ENCODE measurements at regions not wholly inside any gene's neighbourhood (a gene's known extent, or its start where the extent isn't known, plus 50 kb on each side); places are given as distances from the start of the nearest gene placed in this dataset.

DNA sequence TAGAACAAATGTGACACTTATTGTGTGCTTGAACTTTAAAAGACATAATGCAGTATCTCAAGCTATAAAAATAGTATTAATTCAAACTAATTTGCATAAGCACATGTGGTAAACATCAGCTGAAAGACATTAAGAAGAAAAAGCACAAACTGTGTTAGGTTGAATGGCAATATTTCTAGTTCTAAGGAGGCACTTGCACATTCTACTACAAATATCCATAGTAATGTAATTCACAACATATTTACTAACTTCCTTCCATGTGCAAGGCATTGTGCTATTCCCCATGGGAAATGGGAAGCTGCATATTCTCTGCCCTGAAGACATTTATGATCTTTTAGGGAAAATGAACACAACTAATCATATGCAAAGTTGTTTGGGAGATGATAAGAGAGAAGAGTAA, 80.2 kb upstream of the SLC13A1 start:
- Mint-ChIP-seq H3K36me3 (ENCODE audit: insufficient read depth) (no peaks in the 10 kb centered on the region), H3K27me3 (no peaks in the 10 kb centered on the region), H3K9me3 (ENCODE audit: low read depth) (no peaks in the 10 kb centered on the region), H3K27ac (no peak overlapping the region), H3K4me3 (ENCODE audit: low read depth) (no peak overlapping the region), H3K4me1 (ENCODE audit: low read depth) (no peaks in the 10 kb centered on the region)
- no peak for DNase-seq (ENCODE audit: low spot score, unreplicated experiment)
- TF ChIP-seq, protein P1, sequence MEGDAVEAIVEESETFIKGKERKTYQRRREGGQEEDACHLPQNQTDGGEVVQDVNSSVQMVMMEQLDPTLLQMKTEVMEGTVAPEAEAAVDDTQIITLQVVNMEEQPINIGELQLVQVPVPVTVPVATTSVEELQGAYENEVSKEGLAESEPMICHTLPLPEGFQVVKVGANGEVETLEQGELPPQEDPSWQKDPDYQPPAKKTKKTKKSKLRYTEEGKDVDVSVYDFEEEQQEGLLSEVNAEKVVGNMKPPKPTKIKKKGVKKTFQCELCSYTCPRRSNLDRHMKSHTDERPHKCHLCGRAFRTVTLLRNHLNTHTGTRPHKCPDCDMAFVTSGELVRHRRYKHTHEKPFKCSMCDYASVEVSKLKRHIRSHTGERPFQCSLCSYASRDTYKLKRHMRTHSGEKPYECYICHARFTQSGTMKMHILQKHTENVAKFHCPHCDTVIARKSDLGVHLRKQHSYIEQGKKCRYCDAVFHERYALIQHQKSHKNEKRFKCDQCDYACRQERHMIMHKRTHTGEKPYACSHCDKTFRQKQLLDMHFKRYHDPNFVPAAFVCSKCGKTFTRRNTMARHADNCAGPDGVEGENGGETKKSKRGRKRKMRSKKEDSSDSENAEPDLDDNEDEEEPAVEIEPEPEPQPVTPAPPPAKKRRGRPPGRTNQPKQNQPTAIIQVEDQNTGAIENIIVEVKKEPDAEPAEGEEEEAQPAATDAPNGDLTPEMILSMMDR (IDR thresholded peaks at IDR 0.05; ENCODE audit: unreplicated experiment): no peak

DNA sequence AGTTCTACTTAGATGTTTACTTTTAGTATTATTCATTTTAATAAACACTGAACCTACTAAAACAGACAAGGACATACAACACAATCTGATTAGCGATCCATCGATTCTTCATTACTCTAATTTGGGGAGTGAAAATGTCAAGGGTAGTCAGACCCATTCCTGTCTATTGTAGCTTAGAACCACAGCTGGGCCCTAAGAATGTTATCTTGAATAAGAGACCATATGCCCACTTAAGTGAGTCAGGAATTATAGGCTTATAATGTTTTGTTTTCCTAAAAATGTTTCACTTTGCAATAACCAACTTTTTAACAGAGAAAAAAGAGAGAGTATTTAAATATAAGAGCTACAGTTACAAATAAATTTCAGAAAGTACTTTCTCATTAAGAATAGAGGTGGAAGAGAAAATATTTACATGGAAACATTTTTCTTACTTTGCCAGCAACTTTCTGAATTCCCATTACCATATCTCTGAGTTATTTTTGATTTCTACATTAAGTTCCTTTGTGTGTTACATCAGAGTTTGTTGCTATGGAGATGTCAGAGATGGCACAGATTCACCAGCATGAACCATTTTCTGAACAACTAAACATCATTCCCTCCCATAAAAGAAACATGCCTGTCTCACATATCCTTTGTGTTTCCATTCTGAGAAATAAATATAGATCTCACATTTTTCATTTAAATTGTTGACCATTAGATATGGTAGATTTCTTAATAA, 75.4 kb upstream of the SLC13A1 start:
- TF ChIP-seq, protein P1 (IDR thresholded peaks at IDR 0.05; ENCODE audit: unreplicated experiment): no peak
- Mint-ChIP-seq H3K36me3 (ENCODE audit: insufficient read depth) (no peaks in the 10 kb centered on the region), H3K4me1 (ENCODE audit: low read depth) (no peaks in the 10 kb centered on the region), H3K27me3 (no peaks in the 10 kb centered on the region), H3K27ac (no peak overlapping the region), H3K9me3 (ENCODE audit: low read depth) (no peaks in the 10 kb centered on the region), H3K4me3 (ENCODE audit: low read depth) (no peak overlapping the region)
- no peak for DNase-seq (ENCODE audit: low spot score, unreplicated experiment)

DNA sequence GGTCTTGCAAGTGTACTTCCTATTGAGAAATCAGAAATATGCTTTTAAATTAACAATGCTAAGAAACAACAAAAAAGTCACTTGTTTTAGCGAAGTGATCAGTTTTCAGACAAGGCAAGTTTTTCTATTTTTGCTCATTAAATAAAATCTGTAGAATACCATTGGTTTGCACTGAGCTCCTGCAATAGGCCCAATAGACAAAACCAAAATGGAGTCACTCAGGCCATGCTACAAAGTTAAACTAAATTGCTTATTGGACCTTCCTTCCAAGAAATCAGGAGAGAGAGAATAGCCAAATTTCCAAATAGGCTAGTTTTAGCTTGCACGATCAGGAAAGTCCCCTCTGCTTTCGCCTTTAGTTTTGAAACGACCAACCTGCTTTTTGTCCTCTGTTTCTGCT, 73.4 kb upstream of the SLC13A1 start:
- H3K27ac Mint-ChIP-seq: no peak overlapping the region
- no peaks in the 10 kb centered on the region for H3K27me3 Mint-ChIP-seq
- H3K4me1 Mint-ChIP-seq (ENCODE audit: low read depth): no peaks in the 10 kb centered on the region
- no peaks in the 10 kb centered on the region for H3K36me3 Mint-ChIP-seq (ENCODE audit: insufficient read depth)
- no peak overlapping the region for H3K4me3 Mint-ChIP-seq (ENCODE audit: low read depth)
- H3K9me3 Mint-ChIP-seq (ENCODE audit: low read depth): no peaks in the 10 kb centered on the region
- TF ChIP-seq, protein P1 (IDR thresholded peaks at IDR 0.05; ENCODE audit: unreplicated experiment): no peak
- no peak for DNase-seq (ENCODE audit: low spot score, unreplicated experiment)

DNA sequence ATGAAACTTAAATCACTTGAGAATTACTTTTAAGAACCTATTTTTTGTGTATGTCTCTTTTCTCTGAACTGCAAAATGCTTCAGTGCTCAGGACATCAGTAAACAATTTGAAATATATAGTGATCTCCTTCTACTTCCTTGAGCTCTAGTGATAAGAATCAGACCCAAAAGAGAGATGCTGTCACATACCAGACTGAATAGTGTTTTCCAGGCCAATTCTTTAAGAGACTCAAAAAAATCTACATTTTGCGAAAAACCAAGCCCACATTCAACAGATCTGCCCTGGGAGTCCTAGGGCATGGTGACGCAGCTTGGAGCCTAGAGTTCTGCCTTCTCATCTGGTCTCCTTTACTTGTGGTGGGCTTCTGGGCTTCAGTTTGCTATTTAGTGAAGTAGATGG, 72.1 kb upstream of the SLC13A1 start:
- Mint-ChIP-seq H3K4me1 (ENCODE audit: low read depth) (no peaks in the 10 kb centered on the region), H3K27me3 (no peaks in the 10 kb centered on the region), H3K27ac (no peak overlapping the region), H3K36me3 (ENCODE audit: insufficient read depth) (no peaks in the 10 kb centered on the region), H3K9me3 (ENCODE audit: low read depth) (no peaks in the 10 kb centered on the region), H3K4me3 (ENCODE audit: low read depth) (no peak overlapping the region)
- TF ChIP-seq, protein P1 (IDR thresholded peaks at IDR 0.05; ENCODE audit: unreplicated experiment): no peak
- DNase-seq (ENCODE audit: low spot score, unreplicated experiment): no peak

DNA sequence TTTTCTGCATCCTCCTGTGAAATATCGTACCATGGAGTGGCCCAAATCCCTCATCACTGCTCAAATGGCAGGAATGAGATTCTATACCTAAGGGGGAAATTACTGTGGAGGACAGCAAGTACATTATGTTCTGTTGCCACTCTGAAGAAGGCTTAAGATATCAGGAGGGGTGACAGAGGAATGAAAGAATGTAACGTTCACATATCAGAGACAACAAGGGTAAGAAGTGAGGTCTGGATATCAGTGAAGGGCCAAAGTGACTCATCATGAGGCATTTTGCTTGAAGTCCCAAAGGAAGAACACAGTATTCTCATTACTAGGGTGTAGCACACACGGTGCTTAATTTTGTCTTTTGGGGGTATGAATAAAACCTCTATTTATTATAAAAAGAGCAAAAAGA, 71.5 kb upstream of the SLC13A1 start:
- Mint-ChIP-seq H3K4me3 (ENCODE audit: low read depth) (no peak overlapping the region), H3K36me3 (ENCODE audit: insufficient read depth) (no peaks in the 10 kb centered on the region), H3K9me3 (ENCODE audit: low read depth) (no peaks in the 10 kb centered on the region), H3K27ac (no peak overlapping the region), H3K4me1 (ENCODE audit: low read depth) (no peaks in the 10 kb centered on the region), H3K27me3 (no peaks in the 10 kb centered on the region)
- TF ChIP-seq, protein P1 (IDR thresholded peaks at IDR 0.05; ENCODE audit: unreplicated experiment): no peak
- DNase-seq (ENCODE audit: low spot score, unreplicated experiment): no peak

All from progenitor cell of endocrine pancreas (in vitro differentiated cells).